ENCODE measurements at regions not wholly inside any gene's neighbourhood (a gene's known extent, or its start where the extent isn't known, plus 50 kb on each side); places are given as distances from the start of the nearest gene placed in this dataset.

- TF ChIP-seq ZNF565 (CRISPR knock-in tag; conservative IDR thresholded peaks at IDR 0.05; ENCODE audit: low read depth) (no peak), POU6F1 (CRISPR knock-in tag; IDR thresholded peaks at IDR 0.05; ENCODE audit: borderline replicate concordance, low read depth) (no peak), ZFP3 (CRISPR knock-in tag; IDR thresholded peaks at IDR 0.05) (no peak), PPARA (CRISPR knock-in tag; IDR thresholded peaks at IDR 0.05; ENCODE audit: borderline replicate concordance) (no peak), BACH2 (CRISPR knock-in tag; IDR thresholded peaks at IDR 0.05; ENCODE audit: borderline replicate concordance) (no peak)
Observed at GRCh38 chr14:47852278-47852677, 176.9 kb upstream of the MDGA2 start (continued).

GRCh38 chr14:47846008-47846407 lies 170.6 kb upstream of the MDGA2 start:
- TF ChIP-seq ISL1 (CRISPR knock-in tag; IDR thresholded peaks at IDR 0.05) (no peak), CSRNP3 (CRISPR knock-in tag; IDR thresholded peaks at IDR 0.05) (no peak)
- no peak for ATAC-seq

- TF ChIP-seq PPARA (CRISPR knock-in tag; IDR thresholded peaks at IDR 0.05; ENCODE audit: borderline replicate concordance) = no peak
- TF ChIP-seq ESRRG (CRISPR knock-in tag; IDR thresholded peaks at IDR 0.05) = no peak
- TF ChIP-seq TOX (CRISPR knock-in tag; IDR thresholded peaks at IDR 0.05; ENCODE audit: borderline replicate concordance) = no peak
- no peak for TF ChIP-seq ARNTL (CRISPR knock-in tag; IDR thresholded peaks at IDR 0.05; ENCODE audit: borderline replicate concordance, low read depth)
- no peak for TF ChIP-seq CSDC2 (CRISPR knock-in tag; IDR thresholded peaks at IDR 0.05)
- no peak for TF ChIP-seq ZNF70 (CRISPR knock-in tag; IDR thresholded peaks at IDR 0.05)
- TF ChIP-seq ZC3H10 (CRISPR knock-in tag; IDR thresholded peaks at IDR 0.05) = no peak
- TF ChIP-seq TCF4 (CRISPR knock-in tag; IDR thresholded peaks at IDR 0.05; ENCODE audit: borderline replicate concordance) = no peak
- TF ChIP-seq ZFP30 (CRISPR knock-in tag; IDR thresholded peaks at IDR 0.05) = no peak
- no peak for TF ChIP-seq RARB (CRISPR knock-in tag; IDR thresholded peaks at IDR 0.05)
- no peak for TF ChIP-seq TSHZ2 (CRISPR knock-in tag; IDR thresholded peaks at IDR 0.05)
- no peak for TF ChIP-seq BACH2 (CRISPR knock-in tag; IDR thresholded peaks at IDR 0.05; ENCODE audit: borderline replicate concordance)
- ATAC-seq = no peak
Observed at GRCh38 chr14:47843236-47843635, 167.8 kb upstream of the MDGA2 start.

GRCh38 chr14:47833011-47833410 lies 157.6 kb upstream of the MDGA2 start:
- TF ChIP-seq TOX (CRISPR knock-in tag; IDR thresholded peaks at IDR 0.05; ENCODE audit: borderline replicate concordance) = no peak
- TF ChIP-seq RARB (CRISPR knock-in tag; IDR thresholded peaks at IDR 0.05) = no peak
- TF ChIP-seq CREB5 (CRISPR knock-in tag; IDR thresholded peaks at IDR 0.05; ENCODE audit: low read depth) = no peak
- no peak for TF ChIP-seq ZFP3 (CRISPR knock-in tag; IDR thresholded peaks at IDR 0.05)
- no peak for TF ChIP-seq PATZ1 (CRISPR knock-in tag; IDR thresholded peaks at IDR 0.05; ENCODE audit: borderline replicate concordance)
- TF ChIP-seq GLIS3 (CRISPR knock-in tag; IDR thresholded peaks at IDR 0.05) = no peak
- no peak for TF ChIP-seq ZNF565 (CRISPR knock-in tag; conservative IDR thresholded peaks at IDR 0.05; ENCODE audit: low read depth)
- no peak for TF ChIP-seq ARNTL (CRISPR knock-in tag; IDR thresholded peaks at IDR 0.05; ENCODE audit: borderline replicate concordance, low read depth)
- no peak for TF ChIP-seq TCF4 (CRISPR knock-in tag; IDR thresholded peaks at IDR 0.05; ENCODE audit: borderline replicate concordance)
- no peak for TF ChIP-seq ZNF8 (CRISPR knock-in tag; IDR thresholded peaks at IDR 0.05)
- TF ChIP-seq SNAI2 (CRISPR knock-in tag; IDR thresholded peaks at IDR 0.05) = no peak
- no peak for TF ChIP-seq ESRRG (CRISPR knock-in tag; IDR thresholded peaks at IDR 0.05)
- no peak for ATAC-seq

Data from SK-N-SH treated with all-trans-retinoic acid at 6 μM for 48 hours (cell line).